CD4-positive, CD25-positive, alpha-beta regulatory T cell (primary cell): ENCODE measurements at regions not wholly inside any gene's neighbourhood (a gene's known extent, or its start where the extent isn't known, plus 50 kb on each side); places are given as distances from the start of the nearest gene placed in this dataset.

ENCODE experiments used
- ATAC-seq, 2 donors: fragments of 150-1000 bp; cut with Tn5 transposase; one replicate each; pipeline ENCODE4 v1.10.0; 2021; ENCODE audit warnings: low read depth in 2 of 2, moderate number of reproducible peaks in 2 of 2, moderate library complexity in 1 of 2
- DNase-seq, 3 donors: peaks; one replicate each; pipeline versions ENCODE4 v3.0.0 to v3.0.0-alpha.2; 2012 to 2022; ENCODE audit warnings: mixed read lengths in 1 of 3
- H3K27ac ChIP-seq: one replicate; pipeline ENCODE4 v1.7.0; 2013; ENCODE audit warnings: mild to moderate bottlenecking, low read length; ENCODE audit not compliant: insufficient read depth, poor library complexity, severe bottlenecking
- H3K27me3 ChIP-seq: one replicate; pipeline ENCODE4 v1.7.0; 2013; ENCODE audit warnings: low read length; ENCODE audit not compliant: control insufficient read depth, insufficient read depth
- H3K36me3 ChIP-seq: one replicate; pipeline ENCODE4 v1.7.0; 2013; ENCODE audit warnings: mild to moderate bottlenecking, low read length, moderate library complexity; ENCODE audit not compliant: control insufficient read depth, insufficient read depth
- H3K4me1 ChIP-seq: 2 replicates; pipeline ENCODE4 v1.7.0; 2013; ENCODE audit warnings: mild to moderate bottlenecking, low read length; ENCODE audit not compliant: insufficient read depth, control insufficient read depth, poor library complexity, severe bottlenecking
- H3K4me3 ChIP-seq: one replicate; pipeline ENCODE4 v1.7.0; 2013; ENCODE audit warnings: low read depth, mild to moderate bottlenecking, low read length, moderate library complexity
- H3K9me3 ChIP-seq, 2 experiments: 1 replicate in 1 of 2; 2 replicates in 1 of 2; pipeline ENCODE4 v1.7.0; 2013; ENCODE audit warnings: low read length in 2 of 2, mild to moderate bottlenecking in 1 of 2, moderate library complexity in 1 of 2; ENCODE audit not compliant: control insufficient read depth in 2 of 2
- H3K27ac Mint-ChIP-seq, 3 donors: one replicate each; pipeline ENCODE4 v1.8.0; 2020 to 2022; ENCODE audit warnings: mild to moderate bottlenecking in 3 of 3, mixed read lengths in 3 of 3, moderate library complexity in 2 of 3
- H3K27me3 Mint-ChIP-seq: one replicate; pipeline ENCODE4 v1.8.0; 2022; ENCODE audit warnings: mild to moderate bottlenecking, mixed read lengths
- H3K36me3 Mint-ChIP-seq: one replicate; pipeline ENCODE4 v1.8.0; 2020; ENCODE audit warnings: mixed read lengths
- H3K4me1 Mint-ChIP-seq, 4 donors: one replicate each; pipeline ENCODE4 v1.8.0; 2020 to 2022; ENCODE audit warnings: mixed read lengths in 4 of 4, mild to moderate bottlenecking in 1 of 4
- H3K4me3 Mint-ChIP-seq, 4 donors: one replicate each; pipeline ENCODE4 v1.8.0; 2020 to 2022; ENCODE audit warnings: mild to moderate bottlenecking in 4 of 4, mixed read lengths in 4 of 4, moderate library complexity in 3 of 4
- H3K9me3 Mint-ChIP-seq, 7 donors: one replicate each; pipeline ENCODE4 v1.8.0; 2020 to 2022; ENCODE audit warnings: mixed read lengths in 7 of 7, mild to moderate bottlenecking in 3 of 7, moderate library complexity in 2 of 7

DNA sequence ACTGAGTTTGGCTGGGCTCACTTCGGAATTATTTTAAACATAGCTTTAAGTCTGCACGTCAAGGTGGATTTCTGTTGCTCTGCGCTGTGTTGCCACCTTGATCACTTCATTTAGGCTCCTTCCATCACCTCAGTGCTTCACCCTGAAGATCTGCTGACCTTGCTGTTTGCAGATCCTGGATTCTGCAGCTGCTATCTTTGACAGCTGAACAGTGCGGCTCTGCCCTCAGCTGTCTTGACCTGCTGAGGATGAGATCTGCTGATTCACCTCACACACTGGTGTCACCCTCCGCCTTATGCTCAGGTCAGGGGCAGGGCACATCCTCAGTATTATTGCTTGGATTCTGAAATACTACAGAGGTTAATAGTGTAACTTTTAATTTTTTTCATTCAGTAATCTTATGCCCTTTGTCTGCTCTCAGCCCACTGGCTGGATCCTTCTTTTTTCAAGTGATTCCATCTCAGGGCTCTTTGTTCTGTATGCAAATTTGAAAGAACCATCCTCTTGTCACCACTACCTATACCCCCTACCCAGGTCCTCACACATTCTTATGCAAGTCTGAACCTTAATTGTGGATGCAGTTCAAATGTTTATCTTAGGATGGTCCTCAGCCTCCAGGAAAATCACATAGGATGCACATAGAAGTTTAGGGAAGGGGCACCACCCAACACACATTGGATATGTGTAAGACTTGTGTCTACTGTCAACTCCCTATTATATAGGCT is 364.0 kb downstream of the OLFM3 start:
- Histone ChIP-seq H3K4me3 (no peak overlapping the region), H3K27ac (no peak overlapping the region), H3K9me3 (no peaks in the 10 kb centered on the region), H3K4me1 (no peaks in the 10 kb centered on the region), H3K27me3 (no peaks in the 10 kb centered on the region), H3K36me3 (no peaks in the 10 kb centered on the region)
- Mint-ChIP-seq H3K4me3 (no peak overlapping the region), H3K4me1 (no peaks in the 10 kb centered on the region), H3K27ac (no peak overlapping the region), H3K27me3 (no peaks in the 10 kb centered on the region), H3K36me3 (no peaks in the 10 kb centered on the region), H3K9me3 (peaks cover 0 to 4% (median 0%) of the 10 kb centered on the region in 7 donors)
- ATAC-seq (no peak), DNase-seq (no peak)

DNA sequence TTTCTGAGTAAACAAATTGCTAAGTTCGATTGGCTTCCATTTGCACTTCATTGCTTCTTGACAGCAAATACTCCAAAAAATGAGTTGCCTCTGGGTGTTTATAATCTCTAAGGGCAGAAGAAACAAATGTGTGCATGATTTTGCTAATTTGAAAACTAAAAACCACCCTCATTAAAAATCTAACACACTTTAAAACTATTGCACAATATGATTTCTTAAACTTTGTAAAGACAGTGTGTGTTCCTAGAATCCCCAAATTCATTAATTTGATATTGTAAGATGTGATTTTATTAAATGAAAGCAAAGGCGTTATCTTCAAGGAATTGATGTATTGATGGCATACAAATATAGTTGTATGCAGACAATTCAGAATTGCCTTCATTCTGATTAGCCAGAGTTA is 350.9 kb downstream of the OLFM3 start:
- H3K9me3 Mint-ChIP-seq, result peaks cover 0 to 6% (median 0%) of the 10 kb centered on the region in 7 donors
- H3K27me3 Mint-ChIP-seq, result no peaks in the 10 kb centered on the region
- no peak for ATAC-seq

GRCh38 chr1:101652484-101652883 is 344.2 kb downstream of the OLFM3 start:
- ATAC-seq (no peak), DNase-seq (no peak)
- Histone ChIP-seq H3K27ac (no peak overlapping the region), H3K4me1 (no peaks in the 10 kb centered on the region), H3K36me3 (no peaks in the 10 kb centered on the region), H3K27me3 (no peaks in the 10 kb centered on the region), H3K4me3 (no peak overlapping the region), H3K9me3 (peaks cover 0 to 5% of the 10 kb centered on the region in 2 experiments)
- no peaks in the 10 kb centered on the region for H3K4me1 Mint-ChIP-seq
- H3K9me3 Mint-ChIP-seq, result peaks cover 2 to 14% (median 4%) of the 10 kb centered on the region in 7 donors
- no peak overlapping the region for H3K27ac Mint-ChIP-seq
- H3K27me3 Mint-ChIP-seq, result no peaks in the 10 kb centered on the region
- no peaks in the 10 kb centered on the region for H3K36me3 Mint-ChIP-seq
- no peak overlapping the region for H3K4me3 Mint-ChIP-seq

More for the DNA sequence above, 350.9 kb downstream of the OLFM3 start:
- no peaks in the 10 kb centered on the region for H3K27me3 ChIP-seq
- H3K9me3 ChIP-seq, result no peaks in the 10 kb centered on the region
- no peak for DNase-seq
- no peaks in the 10 kb centered on the region for H3K36me3 Mint-ChIP-seq
- H3K27ac ChIP-seq, result no peak overlapping the region
- H3K27ac Mint-ChIP-seq, result no peak overlapping the region
- H3K4me1 Mint-ChIP-seq, result no peaks in the 10 kb centered on the region
- H3K4me3 Mint-ChIP-seq, result no peak overlapping the region
- no peaks in the 10 kb centered on the region for H3K4me1 ChIP-seq
- H3K36me3 ChIP-seq, result no peaks in the 10 kb centered on the region
- H3K4me3 ChIP-seq, result no peak overlapping the region

- DNase-seq (no peak), ATAC-seq (no peak)
- Histone ChIP-seq H3K36me3 (no peaks in the 10 kb centered on the region), H3K4me1 (no peaks in the 10 kb centered on the region), H3K9me3 (peaks cover 0 to 5% of the 10 kb centered on the region in 2 experiments), H3K27me3 (no peaks in the 10 kb centered on the region), H3K27ac (no peak overlapping the region), H3K4me3 (no peak overlapping the region)
- no peak overlapping the region for H3K27ac Mint-ChIP-seq
- H3K9me3 Mint-ChIP-seq, result peaks cover under 1 to 14% (median 4%) of the 10 kb centered on the region in 7 donors
- no peaks in the 10 kb centered on the region for H3K27me3 Mint-ChIP-seq
- no peak overlapping the region for H3K4me3 Mint-ChIP-seq
- H3K4me1 Mint-ChIP-seq, result no peaks in the 10 kb centered on the region
- H3K36me3 Mint-ChIP-seq, result no peaks in the 10 kb centered on the region
Measured at GRCh38 chr1:101653482-101653946, 343.2 kb downstream of the OLFM3 start.

DNA sequence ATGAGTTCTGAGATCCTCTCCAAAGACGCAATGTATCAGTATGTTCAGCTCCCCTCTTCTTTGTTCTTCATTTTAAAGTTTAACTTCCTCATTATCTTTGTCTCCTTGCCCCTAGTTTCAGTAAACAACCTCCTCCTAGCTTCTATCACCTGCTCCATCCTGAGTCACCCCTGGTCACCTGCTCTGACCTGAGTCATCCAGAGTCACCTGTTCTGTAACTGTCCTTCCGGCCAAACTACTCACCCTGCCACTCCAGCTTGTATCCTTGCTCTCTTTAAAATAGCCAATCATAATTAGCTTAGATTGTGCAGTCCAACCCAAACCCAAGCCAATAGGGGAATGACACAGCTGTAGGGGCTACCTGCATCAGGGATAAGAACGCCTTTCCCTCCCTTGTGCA is 332.0 kb downstream of the OLFM3 start:
- no peaks in the 10 kb centered on the region for H3K4me1 Mint-ChIP-seq
- no peak overlapping the region for H3K4me3 Mint-ChIP-seq
- H3K9me3 Mint-ChIP-seq, result peaks cover 0 to 21% (median 3%) of the 10 kb centered on the region in 7 donors
- ATAC-seq (no peak), DNase-seq (no peak)
- no peaks in the 10 kb centered on the region for H3K27me3 Mint-ChIP-seq
- H3K4me3 ChIP-seq, result no peak overlapping the region
- no peaks in the 10 kb centered on the region for H3K4me1 ChIP-seq
- peaks cover 8 to 10% of the 10 kb centered on the region in 2 experiments for H3K9me3 ChIP-seq
- H3K36me3 Mint-ChIP-seq, result no peaks in the 10 kb centered on the region
- H3K27ac ChIP-seq, result no peak overlapping the region
- no peaks in the 10 kb centered on the region for H3K27me3 ChIP-seq
- no peak overlapping the region for H3K27ac Mint-ChIP-seq
- no peaks in the 10 kb centered on the region for H3K36me3 ChIP-seq

GRCh38 chr1:101667761-101668160 is 329.0 kb downstream of the OLFM3 start:
- H3K27ac Mint-ChIP-seq, result no peak overlapping the region
- H3K36me3 ChIP-seq, result no peaks in the 10 kb centered on the region

DNA sequence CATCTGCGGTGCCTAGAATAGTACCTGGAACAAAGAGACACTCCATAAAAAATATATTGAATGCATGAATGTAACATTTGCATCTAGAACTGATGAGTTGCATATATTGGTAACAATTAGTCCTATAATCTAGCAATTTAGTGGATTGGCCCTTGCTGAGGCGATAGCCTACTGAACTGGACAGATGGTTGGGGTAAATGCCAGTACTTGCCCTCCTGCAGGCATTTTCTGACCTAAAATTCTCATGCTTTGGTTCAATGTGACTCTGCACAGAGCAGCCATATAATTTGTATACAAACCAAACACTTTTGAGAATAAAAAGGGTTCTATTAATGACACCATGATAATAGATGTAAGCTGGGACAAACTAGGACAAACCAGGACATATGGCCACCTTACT is 313.6 kb downstream of the OLFM3 start:
- Histone ChIP-seq H3K36me3 (no peaks in the 10 kb centered on the region), H3K4me1 (no peaks in the 10 kb centered on the region), H3K27me3 (no peaks in the 10 kb centered on the region), H3K27ac (no peak overlapping the region), H3K4me3 (no peak overlapping the region), H3K9me3 (no peaks in the 10 kb centered on the region)
- Mint-ChIP-seq H3K4me3 (no peak overlapping the region), H3K27me3 (no peaks in the 10 kb centered on the region), H3K4me1 (no peaks in the 10 kb centered on the region), H3K27ac (no peak overlapping the region), H3K9me3 (peaks cover 0 to 1% (median 0%) of the 10 kb centered on the region in 7 donors), H3K36me3 (no peaks in the 10 kb centered on the region)
- no peak for ATAC-seq
- DNase-seq, result no peak

More at GRCh38 chr1:101667761-101668160, 329.0 kb downstream of the OLFM3 start:
- no peaks in the 10 kb centered on the region for H3K27me3 ChIP-seq
- no peak overlapping the region for H3K4me3 ChIP-seq
- no peaks in the 10 kb centered on the region for H3K4me1 ChIP-seq
- peaks cover 5 to 6% of the 10 kb centered on the region in 2 experiments for H3K9me3 ChIP-seq
- ATAC-seq, result no peak
- no peak for DNase-seq
- H3K27ac ChIP-seq, result no peak overlapping the region
- H3K27me3 Mint-ChIP-seq, result no peaks in the 10 kb centered on the region
- no peaks in the 10 kb centered on the region for H3K4me1 Mint-ChIP-seq
- peaks cover 0 to 9% (median 7%) of the 10 kb centered on the region in 7 donors for H3K9me3 Mint-ChIP-seq
- H3K4me3 Mint-ChIP-seq, result no peak overlapping the region
- H3K36me3 Mint-ChIP-seq, result no peaks in the 10 kb centered on the region

DNA sequence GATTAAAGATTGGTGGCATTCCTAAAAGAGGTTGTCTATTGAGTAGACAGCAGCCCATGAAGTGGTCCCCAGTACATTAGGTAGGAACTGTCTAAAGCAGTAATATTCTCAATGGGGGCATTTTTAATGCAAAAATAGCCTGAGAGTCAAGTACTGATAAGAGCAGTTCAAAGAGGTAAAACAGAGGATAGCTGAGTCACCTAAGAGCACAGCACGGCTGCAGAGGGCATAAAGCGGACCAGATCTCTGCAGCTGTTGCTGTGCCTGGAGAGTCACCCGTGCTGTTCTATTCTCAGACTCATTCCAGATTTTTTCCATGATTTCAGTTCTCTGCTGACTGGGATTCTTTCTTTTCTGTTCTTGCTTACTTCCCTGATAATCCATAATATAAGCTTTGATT is 313.2 kb downstream of the OLFM3 start:
- Histone ChIP-seq H3K4me1 (no peaks in the 10 kb centered on the region), H3K36me3 (no peaks in the 10 kb centered on the region), H3K27ac (no peak overlapping the region), H3K4me3 (no peak overlapping the region), H3K27me3 (no peaks in the 10 kb centered on the region), H3K9me3 (no peaks in the 10 kb centered on the region)
- Mint-ChIP-seq H3K4me3 (no peak overlapping the region), H3K36me3 (no peaks in the 10 kb centered on the region), H3K4me1 (no peaks in the 10 kb centered on the region), H3K27me3 (no peaks in the 10 kb centered on the region), H3K27ac (no peak overlapping the region), H3K9me3 (peaks cover 0 to 1% (median 0%) of the 10 kb centered on the region in 7 donors)
- DNase-seq, result no peak
- ATAC-seq, result peak in 1 of 2 donors; percentile 40
